ENCODE measurements at regions not wholly inside any gene's neighbourhood (a gene's known extent, or its start where the extent isn't known, plus 50 kb on each side); places are given as distances from the start of the nearest gene placed in this dataset.

- TF ChIP-seq, protein P1, sequence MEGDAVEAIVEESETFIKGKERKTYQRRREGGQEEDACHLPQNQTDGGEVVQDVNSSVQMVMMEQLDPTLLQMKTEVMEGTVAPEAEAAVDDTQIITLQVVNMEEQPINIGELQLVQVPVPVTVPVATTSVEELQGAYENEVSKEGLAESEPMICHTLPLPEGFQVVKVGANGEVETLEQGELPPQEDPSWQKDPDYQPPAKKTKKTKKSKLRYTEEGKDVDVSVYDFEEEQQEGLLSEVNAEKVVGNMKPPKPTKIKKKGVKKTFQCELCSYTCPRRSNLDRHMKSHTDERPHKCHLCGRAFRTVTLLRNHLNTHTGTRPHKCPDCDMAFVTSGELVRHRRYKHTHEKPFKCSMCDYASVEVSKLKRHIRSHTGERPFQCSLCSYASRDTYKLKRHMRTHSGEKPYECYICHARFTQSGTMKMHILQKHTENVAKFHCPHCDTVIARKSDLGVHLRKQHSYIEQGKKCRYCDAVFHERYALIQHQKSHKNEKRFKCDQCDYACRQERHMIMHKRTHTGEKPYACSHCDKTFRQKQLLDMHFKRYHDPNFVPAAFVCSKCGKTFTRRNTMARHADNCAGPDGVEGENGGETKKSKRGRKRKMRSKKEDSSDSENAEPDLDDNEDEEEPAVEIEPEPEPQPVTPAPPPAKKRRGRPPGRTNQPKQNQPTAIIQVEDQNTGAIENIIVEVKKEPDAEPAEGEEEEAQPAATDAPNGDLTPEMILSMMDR (conservative IDR thresholded peaks at IDR 0.05; ENCODE audit: low read length), result no peak
- no peak for TF ChIP-seq EZH2phosphoT487 (IDR thresholded peaks at IDR 0.05; ENCODE audit: borderline replicate concordance, low read depth, low read length)
These were observed 227.6 kb upstream of the CARD18 start for GRCh38 chr11:105367129-105367528.

All from OCI-LY7 (cell line).